ENCODE measurements at regions not wholly inside any gene's neighbourhood (a gene's known extent, or its start where the extent isn't known, plus 50 kb on each side); places are given as distances from the start of the nearest gene placed in this dataset.
A peak's percentile ranks its signal among the peaks of the same experiment; 100 is the strongest.

DNA sequence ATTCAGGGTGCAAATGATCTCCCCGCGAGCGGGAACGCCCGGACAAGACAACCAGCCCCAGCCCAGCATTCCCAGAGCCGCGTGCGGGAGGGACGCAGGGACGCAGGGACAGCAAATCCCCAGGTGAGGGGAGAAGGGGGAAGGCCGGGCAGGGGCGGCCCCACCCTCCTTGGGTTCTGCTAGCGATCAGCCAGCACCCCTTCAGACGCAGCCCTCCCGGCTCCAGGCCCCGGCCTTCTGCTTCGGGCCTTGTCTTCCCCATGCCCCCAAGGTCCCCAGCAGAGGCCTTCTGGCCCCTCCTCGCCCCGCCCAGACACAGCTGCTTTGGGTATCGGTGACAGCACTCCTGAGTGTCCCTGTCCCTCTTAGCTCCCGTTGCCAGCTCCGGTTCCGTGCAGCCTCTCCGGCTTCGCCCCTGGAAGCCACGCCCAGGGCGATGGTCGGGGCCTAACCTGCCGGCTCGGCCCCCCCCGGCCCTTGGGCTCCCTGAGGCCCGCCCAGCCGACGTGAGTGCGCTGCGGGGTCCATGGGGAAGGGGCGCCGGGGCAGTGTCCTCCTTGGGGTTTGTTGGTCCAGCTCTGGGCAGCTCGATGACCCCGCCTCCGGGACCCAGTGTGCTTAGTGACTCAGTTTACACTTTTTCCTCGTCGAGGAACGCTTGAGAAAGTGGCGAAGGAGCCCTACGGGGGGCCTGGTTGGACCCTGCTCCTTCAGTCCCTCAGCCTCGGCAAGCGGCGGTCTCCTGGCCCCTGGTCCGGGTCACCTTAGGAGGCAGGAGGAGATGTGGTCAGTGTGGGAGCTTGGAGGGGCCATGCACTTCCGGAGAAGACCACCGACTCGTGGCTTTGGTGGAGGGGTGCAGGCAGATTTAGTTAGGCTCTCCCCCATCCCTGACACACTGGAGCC lies 50.5 kb upstream of the AMZ2 start:
- H3K27ac ChIP-seq, result no peak overlapping the region
- DNase-seq, result peak in 1 of 7 donors; percentile 43
- no peak for TF ChIP-seq POLR2A (IDR thresholded peaks at IDR 0.05)
- TF ChIP-seq, protein P1, sequence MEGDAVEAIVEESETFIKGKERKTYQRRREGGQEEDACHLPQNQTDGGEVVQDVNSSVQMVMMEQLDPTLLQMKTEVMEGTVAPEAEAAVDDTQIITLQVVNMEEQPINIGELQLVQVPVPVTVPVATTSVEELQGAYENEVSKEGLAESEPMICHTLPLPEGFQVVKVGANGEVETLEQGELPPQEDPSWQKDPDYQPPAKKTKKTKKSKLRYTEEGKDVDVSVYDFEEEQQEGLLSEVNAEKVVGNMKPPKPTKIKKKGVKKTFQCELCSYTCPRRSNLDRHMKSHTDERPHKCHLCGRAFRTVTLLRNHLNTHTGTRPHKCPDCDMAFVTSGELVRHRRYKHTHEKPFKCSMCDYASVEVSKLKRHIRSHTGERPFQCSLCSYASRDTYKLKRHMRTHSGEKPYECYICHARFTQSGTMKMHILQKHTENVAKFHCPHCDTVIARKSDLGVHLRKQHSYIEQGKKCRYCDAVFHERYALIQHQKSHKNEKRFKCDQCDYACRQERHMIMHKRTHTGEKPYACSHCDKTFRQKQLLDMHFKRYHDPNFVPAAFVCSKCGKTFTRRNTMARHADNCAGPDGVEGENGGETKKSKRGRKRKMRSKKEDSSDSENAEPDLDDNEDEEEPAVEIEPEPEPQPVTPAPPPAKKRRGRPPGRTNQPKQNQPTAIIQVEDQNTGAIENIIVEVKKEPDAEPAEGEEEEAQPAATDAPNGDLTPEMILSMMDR (IDR thresholded peaks at IDR 0.05), result no peak
- no peaks in the 10 kb centered on the region for H3K9me3 ChIP-seq (replicated peaks in 1 of 3)
- H3K36me3 ChIP-seq (replicated peaks in 1 of 2), result no peaks in the 10 kb centered on the region
- peak overlapping the region in 1 of 4 donors; percentile 35 for H3K4me3 ChIP-seq
- WGBS, 4 donors, result 0 to 4% (median 2%) methylated on average over 5 to 53 of the region's 53 CpGs
- intact Hi-C loops (cut with DNase I), result loop anchor here in 1 of 2 donors (5.0 kb wide), 1 partner anchor 140 kb away; no protein-coding TSS in a partner anchor
- H3K4me1 ChIP-seq (replicated peaks in 1 of 2), result peaks cover 30 to 48% of the 10 kb centered on the region in 2 donors
- peaks cover 47% of the 10 kb centered on the region for H3K27me3 ChIP-seq

DNA sequence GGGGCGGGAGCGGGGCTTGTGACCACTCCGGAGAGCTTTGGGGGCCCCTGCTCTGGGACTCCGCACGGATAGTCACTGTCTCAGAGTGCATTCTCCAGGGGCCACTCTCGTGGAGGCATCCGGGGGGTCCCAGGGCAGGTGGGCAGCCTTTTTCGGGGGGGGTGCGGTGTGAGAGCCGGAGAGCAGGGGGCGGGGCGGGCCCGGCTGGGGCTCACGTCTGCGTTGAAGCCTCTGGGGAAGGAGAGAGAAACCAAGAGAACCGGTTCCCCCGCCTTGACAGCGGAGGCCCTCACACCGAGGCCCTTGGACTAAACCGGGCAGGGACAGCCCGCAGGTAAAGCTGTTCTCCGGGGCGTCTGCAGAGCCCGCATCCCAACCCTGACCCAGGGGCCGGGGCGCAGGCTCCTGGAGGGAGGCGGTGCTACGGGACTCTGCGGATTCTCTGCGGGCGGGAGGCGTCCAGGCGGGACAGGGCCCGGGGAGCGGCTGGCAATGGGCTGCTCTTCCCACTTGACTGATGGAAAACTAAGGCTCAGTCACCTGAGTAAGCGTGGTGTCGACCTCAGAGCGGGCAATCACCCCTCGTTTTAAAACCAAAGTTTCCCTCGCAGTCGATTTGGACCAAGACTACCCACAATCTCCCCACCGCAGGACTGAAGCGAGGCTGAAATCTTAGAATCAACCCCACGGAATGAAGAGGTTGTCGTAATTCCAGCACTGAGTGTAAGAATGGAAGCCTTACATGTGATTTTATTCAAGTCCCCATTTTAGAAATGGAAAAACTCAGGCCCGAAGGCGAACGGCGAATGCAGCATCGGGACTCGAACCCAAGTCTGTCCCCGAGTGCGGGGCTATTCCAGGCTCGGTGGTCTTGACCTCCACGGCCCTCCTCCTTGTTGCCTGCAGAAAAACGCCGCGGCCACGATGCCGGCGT lies 49.6 kb upstream of the AMZ2 start:
- no peak for TF ChIP-seq POLR2A (IDR thresholded peaks at IDR 0.05)
- H3K36me3 ChIP-seq (replicated peaks in 1 of 2), result no peaks in the 10 kb centered on the region
- H3K9me3 ChIP-seq (replicated peaks in 1 of 3), result no peaks in the 10 kb centered on the region
- H3K4me1 ChIP-seq (replicated peaks in 1 of 2), result peaks cover 30 to 48% of the 10 kb centered on the region in 2 donors
- 7 to 17% (median 8%) methylated on average over 26 to 61 of the region's 61 CpGs for WGBS, 4 donors
- peaks cover 47% of the 10 kb centered on the region for H3K27me3 ChIP-seq
- DNase-seq, result no peak
- peak overlapping the region in 1 of 4 donors; percentile 36 for H3K4me3 ChIP-seq
- H3K27ac ChIP-seq, result no peak overlapping the region
- intact Hi-C loops (cut with DNase I), result loop anchor here in 1 of 2 donors (5.0 kb wide), 1 partner anchor 141 kb away; no protein-coding TSS in a partner anchor

All from adrenal gland (tissue), 9 donors.